Pancreas (tissue), 10 donors: ENCODE measurements at regions not wholly inside any gene's neighbourhood (a gene's known extent, or its start where the extent isn't known, plus 50 kb on each side); places are given as distances from the start of the nearest gene placed in this dataset.

Experiments used
- ATAC-seq, 4 donors: fragments of 200-7000 bp; cut with Tn5 transposase; one replicate each; pipeline versions ENCODE4 v1.8.0 to v1.9.1; 2020; ENCODE audit warnings: mild to moderate bottlenecking in 4 of 4, moderate library complexity in 4 of 4
- DNase-seq, 6 donors: peaks; one replicate each; pipeline ENCODE4 v3.0.0-alpha.2; 2020
- FAIRE-seq: peaks from 2 replicates; lab custom pipeline; 2012; peaks lifted over from hg19 to GRCh38; lab: Jason Lieb, UNC
- H3K27ac ChIP-seq, 4 donors: fragments of 200-600 bp; sonication (generic); 1 replicate in 3 of 4; 2 replicates in 1 of 4; pipeline versions ENCODE4 v1.5.0 to v1.8.0; 2020
- H3K27me3 ChIP-seq, 4 donors: fragments of 200-600 bp; one replicate each; pipeline ENCODE4 v1.8.0; 2021
- H3K36me3 ChIP-seq, 3 donors: fragments of 200-600 bp; sonication (generic) in 1 of 3; one replicate each; pipeline versions ENCODE4 v1.5.0 to v1.8.0; 2020 to 2021
- H3K4me1 ChIP-seq, 3 donors: fragments of 200-600 bp; one replicate each; pipeline ENCODE4 v1.8.0; 2021
- H3K4me3 ChIP-seq, 4 donors: fragments of 200-600 bp; sonication (generic) in 2 of 4; one replicate each; pipeline versions ENCODE4 v1.5.0 to v1.8.0; 2020 to 2021
- H3K9me3 ChIP-seq, 4 donors: fragments of 200-600 bp; one replicate each; pipeline ENCODE4 v1.8.0; 2021
- CTCF ChIP-seq, 4 donors: fragments of 200-600 bp; sonication (generic) in 3 of 4; IDR thresholded peaks; one replicate each; pipeline versions ENCODE4 v1.5.0 to v1.8.0; 2021; ENCODE audit warnings: antibody characterized with exemption in 4 of 4
- WGBS, 2 donors: extraction: QIAGEN DNeasy Blood & Tissue Kit; methylation state at CpG; one replicate each; pipeline ENCODE4 v1.1.7; 2013; 5-methylcytosine and 5-hydroxymethylcytosine counted together
- intact Hi-C, 3 donors: fragments of 100-400 bp; cut with DNase I; formaldehyde crosslinking; loops; one replicate each; pipeline versions ENCODE4 v1.11.1 to v1.14.2; 2022
- donor health status: healthy with polysubstance abuse.
- donor health status: DM: no; HTN: no; CAD: no; lungs with moderate emphysema.
- donor health status: DM: no; HTN: no; CAD: no.
- donor health status: control.
- donor health status: control.
- donor health status: Bipolar disorder and iron deficiency.
- donor health status: DM: yes; HTN: yes; CAD: no.
- donor health status: DM: no; HTN: no; CAD: no.
- donor health status: DM: no; HTN: no; CAD: no.
- donor health status: DM: yes; HTN: yes; CAD: no.

- Histone ChIP-seq H3K4me1 (no peaks in the 10 kb centered on the region), H3K27me3 (no peaks in the 10 kb centered on the region), H3K27ac (no peak overlapping the region), H3K4me3 (no peak overlapping the region), H3K9me3 (no peaks in the 10 kb centered on the region), H3K36me3 (no peaks in the 10 kb centered on the region)
- WGBS, 2 donors = 79 to 85% methylated on average over 9 of the region's 9 CpGs
- FAIRE-seq = no peak
- DNase-seq = no peak
- no peak for ATAC-seq
- no peak for TF ChIP-seq CTCF (IDR thresholded peaks at IDR 0.05)
- intact Hi-C loops = no loop called here
Observed at GRCh38 chr3:18027161-18027939, 284.9 kb upstream of the TBC1D5 start.

DNA sequence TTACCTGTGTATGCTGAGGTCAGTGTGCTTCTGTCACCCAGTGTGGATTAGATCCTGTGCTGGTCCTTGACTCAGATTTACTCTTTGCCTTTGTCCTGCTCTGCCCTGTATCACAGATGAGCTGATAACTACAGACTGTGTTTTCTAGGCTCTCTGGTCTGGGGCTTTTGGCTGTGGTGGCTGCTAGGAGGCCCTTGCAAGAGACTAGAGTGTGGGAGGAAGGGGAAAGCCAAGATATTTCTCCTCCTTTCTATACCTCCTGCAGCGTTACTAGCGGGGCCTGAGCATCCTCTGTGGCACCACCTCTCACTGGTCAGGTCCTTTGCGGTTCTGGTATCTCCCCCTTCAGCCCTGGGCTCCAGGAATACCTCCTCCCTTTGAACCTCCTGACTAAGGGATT, 282.3 kb upstream of the TBC1D5 start:
- no peaks in the 10 kb centered on the region for H3K36me3 ChIP-seq
- no peak for TF ChIP-seq CTCF (IDR thresholded peaks at IDR 0.05)
- intact Hi-C loops = no loop called here
- no peak overlapping the region for H3K4me3 ChIP-seq
- H3K27me3 ChIP-seq = no peaks in the 10 kb centered on the region
- H3K9me3 ChIP-seq = no peaks in the 10 kb centered on the region
- DNase-seq = no peak
- peaks cover 0 to 6% (median 0%) of the 10 kb centered on the region in 3 donors for H3K4me1 ChIP-seq
- FAIRE-seq = no peak
- no peak for ATAC-seq
- no peak overlapping the region for H3K27ac ChIP-seq
- 87 to 90% methylated on average over 3 of the region's 3 CpGs for WGBS, 2 donors

GRCh38 chr3:18019161-18019495, 276.7 kb upstream of the TBC1D5 start:
- ATAC-seq (no peak), FAIRE-seq (no peak), DNase-seq (no peak)
- intact Hi-C loops = no loop called here
- Histone ChIP-seq H3K27me3 (no peaks in the 10 kb centered on the region), H3K9me3 (no peaks in the 10 kb centered on the region), H3K4me3 (no peak overlapping the region), H3K27ac (no peak overlapping the region), H3K36me3 (no peaks in the 10 kb centered on the region), H3K4me1 (peaks cover 0 to 6% (median 0%) of the 10 kb centered on the region in 3 donors)
- WGBS, 2 donors = 28 to 33% methylated on average over 4 of the region's 4 CpGs
- no peak for TF ChIP-seq CTCF (IDR thresholded peaks at IDR 0.05)

DNA sequence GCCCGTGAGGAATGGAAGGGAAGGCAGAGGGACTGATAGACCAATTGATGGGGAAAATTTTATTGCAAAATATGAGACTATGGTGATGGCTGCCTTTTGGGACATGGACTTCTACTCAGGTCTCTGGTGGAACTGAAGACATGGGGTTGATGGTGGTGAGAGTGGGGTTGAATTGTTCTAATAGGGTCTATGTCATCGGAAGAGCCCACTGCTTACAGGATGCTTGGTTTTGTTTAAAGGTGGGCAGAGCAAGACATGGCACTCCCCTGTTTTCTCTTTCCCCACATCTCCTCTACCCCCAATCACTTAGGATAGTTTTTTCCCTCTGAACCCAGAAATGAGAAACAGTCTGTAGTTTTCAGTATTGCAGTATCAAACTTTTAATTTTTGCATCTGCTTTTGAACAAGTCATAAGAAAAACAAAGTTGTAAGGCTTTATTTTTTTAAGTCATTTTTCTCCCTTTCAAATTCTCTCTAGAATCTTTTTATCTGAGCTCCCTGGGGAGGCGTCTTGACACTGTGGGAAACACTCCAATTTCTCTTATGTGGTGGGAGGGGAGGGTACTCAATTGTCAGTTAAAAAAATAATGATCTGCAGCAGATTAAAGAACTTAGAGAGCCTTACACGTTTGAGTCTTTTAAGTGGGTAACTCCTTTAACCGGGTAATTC, 276.2 kb upstream of the TBC1D5 start:
- FAIRE-seq (no peak), ATAC-seq (no peak), DNase-seq (no peak)
- Histone ChIP-seq H3K9me3 (no peaks in the 10 kb centered on the region), H3K27me3 (no peaks in the 10 kb centered on the region), H3K4me3 (no peak overlapping the region), H3K36me3 (no peaks in the 10 kb centered on the region), H3K4me1 (peaks cover 0 to 6% (median 0%) of the 10 kb centered on the region in 3 donors), H3K27ac (no peak overlapping the region)
- intact Hi-C loops = no loop called here
- 45 to 56% methylated on average over 5 of the region's 5 CpGs for WGBS, 2 donors
- no peak for TF ChIP-seq CTCF (IDR thresholded peaks at IDR 0.05)

- no peaks in the 10 kb centered on the region for H3K36me3 ChIP-seq
- no peak for TF ChIP-seq CTCF (IDR thresholded peaks at IDR 0.05)
- intact Hi-C loops = no loop called here
- ATAC-seq = no peak
- 72 to 75% methylated on average over 7 of the region's 7 CpGs for WGBS, 2 donors
- no peaks in the 10 kb centered on the region for H3K27me3 ChIP-seq
- H3K27ac ChIP-seq = no peak overlapping the region
- H3K9me3 ChIP-seq = no peaks in the 10 kb centered on the region
- H3K4me3 ChIP-seq = no peak overlapping the region
- no peak for FAIRE-seq
- H3K4me1 ChIP-seq = peaks cover 0 to 6% (median 0%) of the 10 kb centered on the region in 3 donors
- DNase-seq = no peak
Observed at GRCh38 chr3:18016366-18016765, 273.9 kb upstream of the TBC1D5 start.
